SK-N-SH (cell line): ENCODE measurements at regions not wholly inside any gene's neighbourhood (a gene's known extent, or its start where the extent isn't known, plus 50 kb on each side); places are given as distances from the start of the nearest gene placed in this dataset.

Source experiments
- CTCF ChIA-PET: fragments of 300-600, 350-600 bp; formaldehyde crosslinking; extraction: SDS; loops from one replicate; lab custom pipeline; 2021; lab: Yijun Ruan, JAX
- POLR2A ChIA-PET: fragments of 350-600 bp; sonication (Branson Sonifier 250); formaldehyde crosslinking; extraction: SDS; loops from one replicate; lab custom pipeline; 2020; ENCODE audit warnings: antibody characterized with exemption, inconsistent platforms; lab: Yijun Ruan, JAX
- DNase-seq: peaks from one replicate; pipeline ENCODE4 v3.0.0; 2012
- H2AFZ ChIP-seq: fragments of 200-600 bp; sonication (generic); 2 replicates; pipeline ENCODE4 v1.8.1; 2016; ENCODE audit warnings: antibody characterized with exemption, mild to moderate bottlenecking, low read depth
- H3F3A ChIP-seq: fragments of 200-600 bp; sonication (generic); replicated peaks from 2 replicates; pipeline ENCODE3; 2016; ENCODE audit warnings: antibody characterized with exemption, mild to moderate bottlenecking; ENCODE audit not compliant: insufficient read depth
- H3K27ac ChIP-seq, 2 experiments: fragments of 200-500 bp in 1 of 2; fragments of 200-600 bp in 1 of 2; sonication (Bioruptor generic) in 1 of 2; sonication (generic), shearing (Covaris generic) in 1 of 2; 2 replicates each; pipeline versions ENCODE4 v1.5.1 to v1.6.1; 2014 to 2016; ENCODE audit warnings: low read depth in 2 of 2, inconsistent platforms in 1 of 2, low read length in 1 of 2, mild to moderate bottlenecking in 1 of 2, mixed read lengths in 1 of 2
- H3K27me3 ChIP-seq: fragments of 200-600 bp; sonication (generic), shearing (Covaris generic); 2 replicates; pipeline ENCODE4 v1.6.1; 2016; ENCODE audit warnings: mixed run types; ENCODE audit not compliant: insufficient read depth
- H3K36me3 ChIP-seq, 2 experiments: fragments of 200-500 bp in 1 of 2; fragments of 200-600 bp in 1 of 2; sonication (Bioruptor generic) in 1 of 2; sonication (generic) in 1 of 2; replicated peaks in 1 of 2; 2 replicates each; pipeline versions ENCODE3 to v1.5.1; 2014 to 2016; ENCODE audit warnings: low read length in 1 of 2, mild to moderate bottlenecking in 1 of 2; ENCODE audit not compliant: insufficient read depth in 2 of 2, control insufficient read depth in 1 of 2
- H3K4me1 ChIP-seq, 2 experiments: fragments of 200-500 bp in 1 of 2; fragments of 200-600 bp in 1 of 2; sonication (Bioruptor generic) in 1 of 2; sonication (generic), shearing (Covaris generic) in 1 of 2; 2 replicates each; pipeline versions ENCODE4 v1.5.1 to v1.6.1; 2014 to 2016; ENCODE audit warnings: low read depth in 1 of 2, low read length in 1 of 2, mixed run types in 1 of 2; ENCODE audit not compliant: insufficient read depth in 2 of 2, control insufficient read depth in 1 of 2
- H3K4me2 ChIP-seq: fragments of 200-600 bp; sonication (generic), shearing (Covaris generic); 2 replicates; pipeline ENCODE4 v1.6.1; 2017; ENCODE audit warnings: mixed run types
- H3K4me3 ChIP-seq, 2 experiments: fragments of 200-500 bp in 1 of 2; fragments of 200-600 bp in 1 of 2; sonication (Bioruptor generic) in 1 of 2; sonication (generic), shearing (Covaris generic) in 1 of 2; 2 replicates each; pipeline versions ENCODE4 v1.5.1 to v1.8.1; 2014 to 2016; ENCODE audit warnings: low read depth in 2 of 2, inconsistent platforms in 1 of 2, low read length in 1 of 2, mild to moderate bottlenecking in 1 of 2, mixed read lengths in 1 of 2, moderate library complexity in 1 of 2
- H3K79me2 ChIP-seq: fragments of 200-600 bp; sonication (generic); 2 replicates; pipeline ENCODE4 v1.8.1; 2017; ENCODE audit warnings: mild to moderate bottlenecking; ENCODE audit not compliant: insufficient read depth
- H3K9ac ChIP-seq: fragments of 200-600 bp; sonication (generic); 2 replicates; pipeline ENCODE4 v1.6.1; 2017; ENCODE audit warnings: mixed run types
- H3K9me2 ChIP-seq: fragments of 200-600 bp; sonication (generic); 2 replicates; pipeline ENCODE4 v1.6.1; 2017; ENCODE audit warnings: mixed run types
- H3K9me3 ChIP-seq: fragments of 200-600 bp; sonication (generic); 2 replicates; pipeline ENCODE4 v1.6.1; 2017; ENCODE audit warnings: mixed run types, mild to moderate bottlenecking, moderate library complexity
- H4K20me1 ChIP-seq: fragments of 200-600 bp; sonication (generic); 2 replicates; pipeline ENCODE4 v1.6.1; 2017; ENCODE audit warnings: mild to moderate bottlenecking, mixed run types; ENCODE audit not compliant: insufficient read depth
- ELF1 ChIP-seq: IDR thresholded peaks from 2 replicates; pipeline ENCODE4 v1.4.0; 2012
- EZH2phosphoT487 ChIP-seq: fragments of 200-600 bp; sonication (generic); IDR thresholded peaks from 2 replicates; pipeline ENCODE4 v1.6.1; 2017; ENCODE audit warnings: low read depth, mixed run types, mild to moderate bottlenecking, antibody characterized with exemption, moderate library complexity, borderline replicate concordance
- FOSL2 ChIP-seq: IDR thresholded peaks from 2 replicates; pipeline ENCODE4 v1.4.0; 2012; ENCODE audit warnings: low read depth, mild to moderate bottlenecking, moderate library complexity, borderline replicate concordance
- FOXJ3 ChIP-seq: sonication (generic); formaldehyde crosslinking; IDR thresholded peaks from 2 replicates; pipeline ENCODE4 v1.5.1; 2020; ENCODE audit warnings: mild to moderate bottlenecking, missing genetic modification reagents
- FOXM1 ChIP-seq: IDR thresholded peaks from 2 replicates; pipeline ENCODE4 v1.4.0; 2012; ENCODE audit warnings: low read depth, mild to moderate bottlenecking
- GABPA ChIP-seq: IDR thresholded peaks from 2 replicates; pipeline ENCODE4 v1.4.0; 2012; ENCODE audit warnings: low read depth, mild to moderate bottlenecking
- GATA2 ChIP-seq: sonication (generic); formaldehyde crosslinking; IDR thresholded peaks from 2 replicates; pipeline ENCODE4 v1.5.0; 2020; ENCODE audit warnings: mild to moderate bottlenecking, missing genetic modification reagents
- JUND ChIP-seq: IDR thresholded peaks from 2 replicates; pipeline ENCODE4 v1.4.0; 2012
- MEF2A ChIP-seq: IDR thresholded peaks from 2 replicates; pipeline ENCODE4 v1.4.0; 2012; ENCODE audit warnings: low read depth, borderline replicate concordance
- PBX3 ChIP-seq: IDR thresholded peaks from 2 replicates; pipeline ENCODE4; 2012
- RAD21 ChIP-seq: IDR thresholded peaks from 2 replicates; pipeline ENCODE4 v1.6.1; 2012; ENCODE audit warnings: mild to moderate bottlenecking, low read length
- RCOR1 ChIP-seq: fragments of 150-350 bp; IDR thresholded peaks from 2 replicates; pipeline ENCODE4 v1.6.1; 2017; ENCODE audit warnings: antibody characterized with exemption, low read length
- SMC3 ChIP-seq: IDR thresholded peaks from 2 replicates; pipeline ENCODE4 v1.6.1; 2012; ENCODE audit warnings: low read depth, low read length, improper control_type of control experiment
- TAF1 ChIP-seq: IDR thresholded peaks from 2 replicates; pipeline ENCODE4 v1.6.1; 2012; ENCODE audit warnings: low read depth, mild to moderate bottlenecking, low read length, moderate library complexity, borderline replicate concordance
- YY1 ChIP-seq: IDR thresholded peaks from 2 replicates; pipeline ENCODE4 v1.4.0; 2012; ENCODE audit warnings: low read depth, mild to moderate bottlenecking
- WGBS: methylation state at CpG from one replicate; pipeline ENCODE4 v1.1.6; 2017; ENCODE audit warnings: low lambda C conversion rate; 5-methylcytosine and 5-hydroxymethylcytosine counted together

GRCh38 chr7:13179775-13180523 is 492.5 kb downstream of the ARL4A start:
- CTCF ChIA-PET: interaction anchor here (1.0 to 1.5 kb wide), 2 partner anchors 493 to 541 kb away, joined by 3 to 6 read pairs; partner anchors contain the start of gene ARL4A
- TF ChIP-seq RCOR1 (no peak), EZH2phosphoT487 (no peak), MEF2A (no peak), RAD21 (no peak), JUND (no peak), PBX3 (no peak), GATA2 (CRISPR knock-in tag) (no peak), SMC3 (no peak), ELF1 (no peak), FOXM1 (no peak)
- DNase-seq: no peak
- H3K4me2 ChIP-seq: no peak overlapping the region
- H2AFZ ChIP-seq: no peak overlapping the region
- H3K27ac ChIP-seq: no peak overlapping the region
- POLR2A ChIA-PET: no interaction called here
- H3K4me3 ChIP-seq: no peak overlapping the region
- WGBS: 10% methylated on average over 5 of the region's 5 CpGs
- no peaks in the 10 kb centered on the region for H4K20me1 ChIP-seq
- no peaks in the 10 kb centered on the region for H3F3A ChIP-seq
- no peaks in the 10 kb centered on the region for H3K36me3 ChIP-seq
- no peaks in the 10 kb centered on the region for H3K4me1 ChIP-seq
- H3K9me2 ChIP-seq: no peaks in the 10 kb centered on the region
- no peak overlapping the region for H3K9ac ChIP-seq
- H3K79me2 ChIP-seq: no peaks in the 10 kb centered on the region
- no peaks in the 10 kb centered on the region for H3K9me3 ChIP-seq
- peaks cover 5% of the 10 kb centered on the region; the same call in 1 of the 2 replicates for H3K27me3 ChIP-seq

DNA sequence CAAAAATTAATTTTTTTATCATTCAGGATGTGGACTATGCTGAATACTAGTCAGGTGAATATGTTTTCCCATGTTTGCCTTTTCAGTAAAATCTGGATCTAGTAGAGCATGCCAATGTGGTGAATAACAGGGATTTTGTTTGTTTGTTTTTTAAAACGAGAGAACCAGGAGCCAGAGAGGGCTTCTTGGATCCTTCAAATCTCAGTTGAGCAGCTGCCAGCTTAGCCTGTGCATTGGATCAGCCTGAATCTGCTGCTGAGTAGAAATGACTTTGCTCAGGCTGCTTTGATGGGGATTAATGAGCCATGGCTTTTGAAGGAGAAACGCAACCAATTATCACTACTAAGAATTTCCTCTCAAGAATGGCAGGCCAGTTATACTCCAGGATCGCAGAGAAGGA is 493.8 kb downstream of the ARL4A start:
- no peaks in the 10 kb centered on the region for H3F3A ChIP-seq
- no peak for DNase-seq
- H3K27ac ChIP-seq: no peak overlapping the region
- peaks cover 5% of the 10 kb centered on the region; the same call in 1 of the 2 replicates for H3K27me3 ChIP-seq
- H3K36me3 ChIP-seq: no peaks in the 10 kb centered on the region
- POLR2A ChIA-PET: no interaction called here
- no peaks in the 10 kb centered on the region for H3K79me2 ChIP-seq
- H4K20me1 ChIP-seq: no peaks in the 10 kb centered on the region
- CTCF ChIA-PET: no interaction called here
- TF ChIP-seq JUND: no peak
- TF ChIP-seq YY1: no peak
- TF ChIP-seq GABPA: no peak
- no peak for TF ChIP-seq FOSL2
- no peak for TF ChIP-seq TAF1
- no peak for TF ChIP-seq FOXM1
- no peak for TF ChIP-seq FOXJ3 (CRISPR knock-in tag)
- H3K9me2 ChIP-seq: no peaks in the 10 kb centered on the region
- H3K9ac ChIP-seq: no peak overlapping the region
- H3K4me3 ChIP-seq: no peak overlapping the region
- no peaks in the 10 kb centered on the region for H3K9me3 ChIP-seq
- no peaks in the 10 kb centered on the region for H3K4me1 ChIP-seq
- no peak overlapping the region for H3K4me2 ChIP-seq
- 5% methylated on average over 3 of the region's 3 CpGs for WGBS
- H2AFZ ChIP-seq: no peak overlapping the region
